NCI-H2029 (cell line): ENCODE measurements at regions not wholly inside any gene's neighbourhood (a gene's known extent, or its start where the extent isn't known, plus 50 kb on each side); places are given as distances from the start of the nearest gene placed in this dataset.

ENCODE experiments used
- DNase-seq: peaks from one replicate; lab custom pipeline; 2025; lab: John Stamatoyannopoulos, UW

DNA sequence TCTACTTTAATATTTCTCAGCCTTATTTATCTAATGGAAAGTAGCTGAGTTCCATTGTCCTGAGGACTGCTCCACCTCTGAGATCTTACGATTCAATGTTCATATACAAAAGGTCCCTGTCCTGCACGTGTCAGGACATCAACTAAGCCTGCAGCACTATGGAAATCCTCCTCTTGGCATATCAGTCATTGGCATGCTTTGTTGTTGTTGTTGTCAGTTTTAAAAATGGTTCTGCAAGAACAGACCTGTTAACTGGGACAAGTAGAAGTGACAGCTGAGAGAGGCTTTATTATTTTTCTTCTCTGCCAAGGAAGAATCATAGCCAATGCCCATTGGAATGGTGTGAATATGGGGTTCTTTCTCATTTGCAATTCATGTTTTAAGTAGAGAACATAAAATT lies 450.1 kb upstream of the PKDCC start:
- no peak for DNase-seq

DNA sequence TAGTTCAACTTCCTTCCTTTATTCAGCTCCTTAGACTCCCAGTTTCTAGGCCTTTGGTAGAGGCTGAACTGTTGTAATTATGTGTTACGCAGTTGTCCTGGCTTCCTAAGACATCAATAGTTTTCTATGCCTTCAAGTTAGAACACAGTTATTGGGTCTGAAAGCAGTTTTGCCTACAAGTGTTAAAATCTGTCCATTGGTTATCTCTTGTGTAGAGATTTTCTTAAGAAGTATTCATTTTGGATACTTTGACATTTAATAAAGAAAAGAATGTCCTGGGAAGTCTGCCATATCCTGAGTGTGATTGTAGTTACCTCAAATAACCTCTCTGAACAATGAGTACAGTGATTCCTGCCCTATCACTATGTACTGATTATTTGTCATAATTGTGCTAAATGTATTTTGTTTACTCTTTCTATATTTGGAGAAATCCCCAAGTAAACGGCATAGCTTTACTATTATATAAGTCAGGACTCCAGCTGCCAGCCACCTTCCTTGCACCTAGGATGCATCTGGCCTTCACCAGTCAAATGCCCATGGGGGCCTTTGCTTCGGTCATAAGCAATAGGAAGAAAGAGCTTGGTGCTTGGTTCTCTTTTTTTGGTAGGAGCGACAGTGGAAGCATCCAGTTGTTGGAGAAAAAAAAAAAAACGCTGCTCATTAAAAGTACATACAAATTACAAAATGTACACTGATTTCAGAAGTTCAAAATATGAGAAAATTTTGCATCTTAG lies 449.5 kb upstream of the PKDCC start:
- no peak for DNase-seq

DNA sequence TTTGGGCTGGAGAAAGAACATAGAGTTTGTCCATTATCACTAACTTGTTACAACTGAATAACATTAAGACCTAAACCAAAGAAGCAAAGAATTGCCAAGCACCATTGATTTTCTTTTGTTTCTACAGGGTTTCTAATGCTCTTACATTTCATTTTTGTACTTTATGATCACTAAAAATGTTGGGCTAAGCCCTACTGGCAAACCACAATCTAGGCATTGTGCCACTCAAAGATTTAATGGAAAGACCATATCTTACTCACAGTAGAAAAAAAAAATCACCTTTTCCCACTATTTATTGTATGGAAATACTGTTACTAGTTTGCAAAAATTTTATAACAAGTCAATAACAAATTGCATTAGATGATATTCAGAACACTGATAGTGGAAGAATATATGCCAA lies 447.4 kb upstream of the PKDCC start:
- DNase-seq, result no peak

DNA sequence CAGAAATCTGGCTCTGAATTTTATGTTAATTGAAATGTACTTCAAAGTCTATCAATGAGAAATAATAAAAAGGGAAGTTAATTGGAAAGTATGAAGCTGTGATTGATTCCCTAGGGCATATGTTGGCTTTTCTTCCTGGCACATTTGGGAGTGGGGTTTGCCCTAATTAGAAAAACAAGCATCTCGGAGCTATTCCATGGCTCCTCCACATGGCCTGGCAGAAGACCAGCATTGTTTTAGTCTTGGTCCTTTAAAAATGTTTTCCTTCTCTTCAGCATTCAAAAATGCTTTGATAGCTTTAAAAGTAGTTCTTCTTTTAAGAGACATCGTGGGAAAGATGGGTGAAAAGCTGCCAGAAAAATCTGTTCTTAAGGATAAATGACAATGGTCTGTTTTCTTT lies 445.5 kb upstream of the PKDCC start:
- DNase-seq, result no peak

DNA sequence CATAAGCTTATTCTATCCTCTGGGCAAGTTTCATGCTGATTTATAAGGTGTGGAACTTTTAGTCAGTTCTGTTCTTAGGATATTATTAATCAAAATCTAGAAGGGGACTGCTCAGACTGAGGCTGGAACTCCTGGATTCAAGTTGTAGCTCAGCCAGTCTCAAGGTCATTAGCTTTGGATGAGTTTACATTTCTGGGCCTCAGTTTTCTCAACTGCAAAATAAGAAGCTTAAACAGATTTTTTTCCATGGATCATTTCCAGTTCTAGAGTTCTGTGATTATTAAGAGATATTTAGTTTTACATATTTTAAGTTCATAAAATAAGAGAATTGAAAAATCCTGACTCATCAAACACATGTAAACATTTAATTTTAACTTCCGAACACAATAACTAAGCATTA lies 442.5 kb upstream of the PKDCC start:
- no peak for DNase-seq

DNA sequence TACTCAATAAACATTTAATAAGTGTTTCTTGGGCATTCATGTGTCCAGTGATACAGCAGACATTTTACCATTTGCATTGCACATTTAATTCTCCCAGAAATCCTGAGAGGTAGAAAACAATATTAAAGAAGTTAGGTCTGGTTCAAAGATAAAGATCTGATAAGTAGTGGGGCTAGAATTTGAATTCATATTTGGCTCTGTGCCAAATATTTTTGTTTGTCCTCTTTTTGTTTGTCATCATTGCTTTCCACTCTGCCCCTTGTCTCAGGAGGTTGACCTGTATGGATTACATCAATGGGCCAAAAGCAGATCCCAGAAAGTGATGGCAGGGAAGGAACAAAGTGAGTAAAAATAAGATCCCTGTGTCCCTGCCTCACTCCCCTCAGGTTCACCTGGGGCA lies 441.9 kb upstream of the PKDCC start:
- no peak for DNase-seq

DNA sequence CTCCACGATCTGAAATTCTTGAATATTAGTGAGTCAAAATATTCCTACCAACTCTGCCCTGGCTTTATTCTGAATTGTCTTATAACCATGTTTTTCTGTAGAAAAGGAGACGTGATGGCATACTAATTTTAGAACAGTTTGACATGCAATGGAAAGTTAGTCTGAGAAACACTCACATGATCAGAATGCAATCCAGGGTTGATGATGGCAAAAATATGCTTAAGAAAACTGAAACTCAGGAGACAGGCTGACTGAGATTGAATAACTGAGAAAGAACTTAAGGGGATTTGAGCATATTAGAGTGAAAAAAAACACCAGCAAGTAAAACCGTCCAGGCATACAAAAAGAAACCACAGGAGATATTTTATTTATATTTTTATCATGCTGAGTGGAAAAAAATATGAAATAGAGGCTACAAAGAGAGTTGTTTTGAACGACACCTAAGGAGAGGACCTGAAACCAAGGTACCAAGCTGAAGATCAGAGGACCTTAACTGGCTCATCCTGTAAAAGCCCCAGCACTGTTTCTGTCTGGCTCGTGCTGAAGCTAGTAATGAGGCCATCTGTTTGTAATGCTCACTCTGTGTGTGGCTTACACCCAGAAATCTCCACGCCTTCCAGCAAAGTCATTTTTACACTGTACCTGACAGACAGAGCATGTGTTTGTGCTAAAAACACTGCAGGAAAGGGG lies 437.2 kb upstream of the PKDCC start:
- DNase-seq, result no peak

DNA sequence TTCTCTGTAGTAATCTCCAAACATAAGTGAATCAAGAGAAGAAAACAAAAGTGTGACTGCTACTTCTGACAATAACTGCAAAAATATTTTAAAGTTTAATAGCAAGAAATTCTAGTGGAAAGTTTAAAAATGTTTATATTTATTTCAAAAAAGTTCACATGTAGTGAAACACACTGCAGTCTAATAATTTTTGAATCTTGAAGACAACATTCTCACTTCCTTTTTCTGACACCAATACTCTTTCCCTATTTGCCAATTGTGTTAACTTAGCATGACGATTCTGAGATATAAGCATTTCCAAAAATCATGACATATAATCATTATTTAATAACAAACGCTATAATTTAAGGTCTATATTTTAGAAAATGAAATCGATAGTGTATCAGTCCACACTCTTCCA lies 429.1 kb upstream of the PKDCC start:
- DNase-seq, result no peak

DNA sequence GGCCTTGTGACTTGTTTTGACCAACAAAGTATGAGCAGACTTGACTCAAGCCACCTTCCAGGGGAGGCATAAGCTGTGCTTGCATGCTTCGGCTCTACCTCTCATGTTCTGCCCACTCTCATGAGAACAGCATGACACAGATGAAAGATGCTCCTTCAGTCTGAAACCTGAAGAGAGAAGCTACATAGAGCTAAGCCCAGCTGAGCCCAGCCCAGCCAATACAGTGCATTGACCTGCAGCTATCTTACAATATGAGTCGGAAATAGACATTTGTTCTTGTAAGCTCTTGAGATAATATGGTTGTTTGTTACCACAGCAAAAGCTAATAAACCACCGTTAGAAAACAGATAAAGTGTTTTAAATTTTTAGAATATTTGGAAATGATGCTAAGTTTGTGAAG lies 426.7 kb upstream of the PKDCC start:
- no peak for DNase-seq

DNA sequence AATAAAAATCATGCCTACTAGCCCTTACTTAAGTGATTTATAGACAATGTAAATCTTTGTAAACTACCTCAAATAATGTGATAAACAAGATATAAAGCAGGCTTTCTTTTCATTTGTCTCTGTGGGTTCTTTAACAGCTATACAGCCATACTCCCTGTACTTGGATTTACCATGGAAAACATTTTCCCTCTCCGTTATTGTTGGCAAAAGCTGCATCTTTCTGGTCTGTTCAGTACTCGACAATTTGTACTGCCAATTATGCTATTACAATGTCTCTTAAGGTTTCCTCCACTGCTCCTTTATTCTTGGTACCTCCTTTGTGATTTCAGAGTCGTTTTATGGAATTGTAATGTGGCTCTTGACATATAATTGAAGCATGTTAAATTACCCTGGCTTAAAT lies 426.3 kb upstream of the PKDCC start:
- no peak for DNase-seq

DNA sequence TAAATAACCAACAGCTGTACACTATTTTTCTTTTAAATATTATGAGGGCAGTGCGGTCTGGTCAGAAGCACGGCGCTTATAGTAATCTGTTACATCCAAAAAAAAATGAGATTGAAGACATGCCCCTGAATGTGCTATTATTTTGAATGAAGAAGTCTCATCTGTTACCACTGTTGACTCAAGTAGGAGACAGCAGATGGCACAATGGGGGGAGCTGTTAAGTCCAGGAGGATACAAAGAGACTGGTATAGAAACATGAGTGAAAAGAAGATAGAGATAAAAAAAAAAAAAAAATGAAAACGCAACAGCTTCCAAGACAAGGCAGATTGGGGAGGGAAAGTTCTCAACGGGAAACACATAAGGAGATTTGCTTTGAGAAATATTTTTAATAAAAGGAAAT lies 425.5 kb upstream of the PKDCC start:
- DNase-seq, result no peak

DNA sequence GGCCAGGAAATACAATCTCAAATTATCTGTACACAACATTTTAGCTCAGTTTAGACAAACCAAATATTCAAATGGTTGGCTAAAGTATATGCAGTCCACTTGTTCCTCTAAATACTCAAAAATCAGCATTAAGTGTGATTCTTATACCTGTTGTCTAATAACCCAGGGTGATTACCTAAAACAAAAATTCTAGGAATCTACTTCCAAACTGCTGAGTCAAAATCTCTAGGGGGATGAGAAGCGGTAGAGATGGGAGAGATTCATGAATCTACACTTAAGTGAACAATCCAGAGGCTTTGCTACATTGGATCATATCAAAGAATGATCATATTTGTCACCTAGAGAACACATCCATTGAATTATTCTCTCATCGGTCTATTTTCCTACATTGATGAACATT lies 420.9 kb upstream of the PKDCC start:
- no peak for DNase-seq

DNA sequence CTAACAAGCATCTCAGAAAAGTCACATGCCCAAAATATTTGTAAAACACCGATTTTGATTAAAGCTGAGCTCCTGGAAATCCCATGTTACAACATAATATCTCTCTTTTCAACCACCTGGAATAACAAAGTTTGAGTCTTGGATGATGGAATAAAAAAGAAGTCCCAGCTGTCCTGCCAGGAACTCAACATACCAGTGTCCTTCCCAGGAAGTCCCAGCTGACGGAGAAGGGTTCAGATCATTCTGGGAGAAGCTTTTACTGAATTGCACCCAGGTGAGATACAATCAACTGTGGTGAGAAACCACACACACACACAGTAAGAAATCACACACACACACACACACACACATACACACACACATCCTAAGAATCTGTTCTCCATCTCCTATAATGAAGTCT lies 413.1 kb upstream of the PKDCC start:
- DNase-seq, result no peak

DNA sequence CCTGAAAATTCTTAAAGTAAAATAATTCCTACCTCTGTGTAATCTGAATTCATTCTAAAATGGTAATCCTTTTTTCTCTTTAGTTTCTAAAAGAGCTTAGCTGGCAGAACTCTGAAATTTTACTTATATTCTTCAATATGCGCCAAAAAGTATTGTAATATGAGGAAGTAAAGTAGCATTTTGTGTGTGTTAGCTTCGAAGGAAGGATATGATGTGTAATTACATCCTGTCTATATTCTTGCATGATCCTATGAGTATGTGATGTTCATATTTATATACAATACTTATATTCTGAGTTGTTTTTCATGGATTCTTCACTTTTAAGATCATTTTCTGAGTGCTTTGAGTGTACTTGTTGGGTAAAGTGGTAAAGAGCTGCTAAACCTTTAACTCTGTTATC lies 402.9 kb upstream of the PKDCC start:
- no peak for DNase-seq

DNA sequence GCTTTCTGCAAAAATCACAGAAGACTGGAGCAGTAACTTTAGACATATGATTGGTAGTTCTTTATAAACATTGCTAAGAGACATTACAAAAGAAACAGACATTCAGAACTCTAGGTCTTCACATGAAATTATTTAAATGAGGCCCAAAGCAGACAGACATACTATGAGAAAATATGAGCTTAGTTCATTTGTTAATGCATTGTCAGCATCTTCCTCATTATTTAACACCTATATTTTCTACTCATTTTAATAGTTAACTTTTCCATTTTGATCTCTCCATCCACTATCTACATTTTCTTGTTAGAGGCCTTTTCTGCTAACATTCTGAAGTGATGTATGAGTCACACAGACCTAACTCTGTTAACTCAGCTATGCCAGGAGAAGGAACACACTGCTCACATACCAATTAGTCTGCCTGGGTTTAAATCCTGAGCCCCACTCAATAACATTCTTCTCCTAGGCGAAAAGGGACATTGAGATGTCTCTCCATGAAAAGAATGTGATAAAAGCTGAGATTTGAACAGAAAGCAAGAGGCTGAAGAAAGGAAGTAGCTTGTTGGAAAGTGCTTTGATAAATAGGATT lies 400.3 kb upstream of the PKDCC start:
- no peak for DNase-seq

DNA sequence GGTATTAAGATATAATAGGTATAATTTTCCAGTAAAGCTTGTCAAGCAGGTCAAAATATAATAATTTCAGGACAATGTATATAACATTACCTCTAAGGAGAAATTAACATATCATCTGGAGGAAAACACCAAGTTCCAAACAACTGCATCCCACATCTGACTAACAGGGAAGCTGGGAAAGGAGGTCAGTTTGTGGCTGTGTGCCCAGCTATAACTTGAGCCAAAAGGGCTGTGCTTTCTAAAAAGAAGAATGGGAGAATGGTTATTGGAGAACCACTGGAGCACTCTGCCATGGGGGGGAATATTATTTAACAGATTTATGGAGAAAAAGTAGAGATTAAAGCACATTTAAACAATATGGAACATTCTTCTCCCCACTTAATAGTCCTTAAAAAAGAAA lies 390.6 kb upstream of the PKDCC start:
- DNase-seq, result no peak

DNA sequence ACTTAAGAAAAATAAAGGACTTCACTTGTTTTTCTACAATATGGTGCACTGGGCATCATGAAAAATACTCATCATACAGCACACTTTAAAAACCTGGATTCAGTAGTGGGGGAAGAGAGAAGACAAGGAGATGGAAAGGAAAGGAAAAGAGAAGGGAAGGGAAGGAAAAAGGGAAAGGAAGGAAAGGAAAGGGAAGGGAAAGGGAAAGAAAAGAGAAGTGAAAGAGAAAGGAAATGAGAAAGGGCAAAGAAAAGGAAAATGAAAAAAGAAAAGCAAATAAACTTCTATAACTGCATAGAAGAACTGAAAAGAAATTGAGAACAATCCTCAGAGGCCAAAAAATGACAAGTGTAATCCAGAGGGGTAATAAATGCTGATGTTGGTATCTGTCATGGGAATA lies 388.1 kb upstream of the PKDCC start:
- DNase-seq, result no peak

DNA sequence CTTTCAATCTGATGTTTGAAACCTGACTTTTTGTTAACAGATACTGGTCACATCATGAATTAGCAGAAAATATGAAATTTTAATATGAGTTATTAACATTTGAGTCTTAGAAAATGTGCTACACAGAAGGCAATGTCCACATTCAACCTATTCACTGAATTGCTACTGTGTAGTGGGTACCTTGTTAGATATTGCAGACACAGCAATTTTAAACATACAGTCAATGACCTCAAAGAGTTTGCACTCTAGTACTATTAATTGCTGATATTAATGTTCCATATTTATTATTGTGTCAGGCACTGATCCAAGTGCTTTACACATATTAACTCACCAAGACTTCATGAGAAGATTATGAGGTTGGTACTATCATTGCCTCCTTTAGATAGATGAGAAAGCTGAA lies 385.4 kb upstream of the PKDCC start:
- DNase-seq, result no peak

DNA sequence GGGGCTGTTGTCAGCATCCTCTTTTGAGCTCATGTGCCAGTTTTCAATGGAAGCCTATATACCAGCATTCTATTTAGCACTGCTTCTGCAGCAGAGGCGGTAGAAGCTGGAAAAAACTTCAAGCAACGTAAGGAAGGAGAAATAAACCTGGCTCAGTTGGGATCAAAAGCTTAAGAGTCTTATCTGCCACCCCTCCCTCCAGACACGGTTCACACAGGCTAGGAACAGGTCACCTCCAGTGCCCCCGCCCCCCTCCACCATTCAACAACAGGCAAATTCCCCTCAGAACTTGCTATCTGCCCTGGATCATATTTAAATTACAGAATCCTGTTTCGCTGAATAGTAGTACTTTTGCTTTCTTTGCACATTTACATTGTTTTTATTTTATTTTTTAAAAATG lies 384.8 kb upstream of the PKDCC start:
- no peak for DNase-seq

DNA sequence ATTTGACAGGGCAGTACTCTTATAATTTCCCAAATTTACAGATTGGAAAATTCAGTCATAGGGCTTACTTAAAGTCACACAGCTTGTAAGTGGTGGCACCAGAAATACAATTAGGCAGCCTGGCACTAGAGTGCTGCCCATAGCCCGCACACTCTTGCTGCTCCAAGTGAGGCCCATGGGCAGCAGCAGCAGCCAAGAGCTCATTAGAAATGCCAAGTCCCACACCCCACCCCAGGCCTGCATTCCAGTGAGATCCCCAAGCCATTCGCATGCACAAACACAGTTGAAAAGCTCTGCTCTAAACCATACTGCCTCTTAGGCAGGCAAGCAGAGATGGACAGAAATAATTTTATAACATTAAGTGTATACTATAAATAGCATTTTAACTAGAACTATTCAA lies 379.3 kb upstream of the PKDCC start:
- DNase-seq, result no peak

DNA sequence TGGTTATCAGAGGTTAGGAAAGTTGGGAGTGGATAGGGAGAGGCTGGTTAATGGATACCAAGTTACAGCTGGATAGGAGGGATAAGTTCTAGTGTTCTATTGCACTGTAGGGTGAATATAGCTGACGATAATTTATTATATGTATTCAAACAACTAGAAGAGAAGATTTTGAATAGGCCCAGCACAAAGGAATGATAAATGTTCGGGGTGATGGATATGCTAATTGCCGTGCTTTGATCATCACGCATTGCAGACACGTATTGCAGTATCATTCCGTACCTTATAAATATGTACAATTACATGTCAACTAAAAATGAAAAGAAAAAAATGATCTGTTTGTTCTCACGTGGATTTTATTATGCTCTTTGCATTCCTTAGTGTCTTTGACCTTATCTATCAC lies 369.2 kb upstream of the PKDCC start:
- no peak for DNase-seq

DNA sequence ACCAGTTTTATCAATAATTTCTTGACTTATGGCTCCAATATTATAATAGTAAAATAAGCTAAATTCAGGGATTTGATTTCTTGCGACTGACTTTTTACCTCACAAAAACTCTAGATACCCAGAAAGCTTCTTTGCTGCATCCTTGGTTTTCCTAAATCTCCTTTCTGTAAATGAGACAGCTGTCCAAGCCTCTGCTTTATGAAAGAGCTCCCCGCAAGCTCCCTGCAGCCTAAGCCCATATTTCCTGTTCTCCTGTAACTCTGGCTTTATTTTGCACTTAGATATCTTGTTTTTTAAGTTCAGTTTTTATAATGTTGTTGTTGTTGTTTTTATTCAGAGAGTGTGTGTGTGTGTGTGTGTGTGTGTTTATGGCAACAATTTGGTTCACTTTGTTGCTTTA lies 361.7 kb upstream of the PKDCC start:
- no peak for DNase-seq

DNA sequence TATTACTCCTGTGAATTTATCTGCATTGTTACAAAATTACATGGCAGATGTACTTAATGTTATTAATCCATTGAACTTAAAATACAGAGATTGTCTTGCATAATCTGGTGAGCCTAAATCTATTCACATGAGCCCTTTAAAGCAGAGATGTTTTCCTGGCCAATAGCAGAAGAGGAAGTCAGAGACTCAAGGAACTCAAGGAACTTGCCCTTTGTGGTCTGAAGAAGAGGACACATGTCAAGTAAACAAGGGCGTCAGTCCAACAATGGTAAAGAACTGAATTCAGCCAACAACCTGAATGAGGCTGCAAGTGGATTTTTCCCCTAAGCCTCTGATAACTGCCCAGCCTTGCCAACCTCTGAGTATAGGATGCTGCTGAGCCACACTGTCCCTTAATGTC lies 356.3 kb upstream of the PKDCC start:
- no peak for DNase-seq

DNA sequence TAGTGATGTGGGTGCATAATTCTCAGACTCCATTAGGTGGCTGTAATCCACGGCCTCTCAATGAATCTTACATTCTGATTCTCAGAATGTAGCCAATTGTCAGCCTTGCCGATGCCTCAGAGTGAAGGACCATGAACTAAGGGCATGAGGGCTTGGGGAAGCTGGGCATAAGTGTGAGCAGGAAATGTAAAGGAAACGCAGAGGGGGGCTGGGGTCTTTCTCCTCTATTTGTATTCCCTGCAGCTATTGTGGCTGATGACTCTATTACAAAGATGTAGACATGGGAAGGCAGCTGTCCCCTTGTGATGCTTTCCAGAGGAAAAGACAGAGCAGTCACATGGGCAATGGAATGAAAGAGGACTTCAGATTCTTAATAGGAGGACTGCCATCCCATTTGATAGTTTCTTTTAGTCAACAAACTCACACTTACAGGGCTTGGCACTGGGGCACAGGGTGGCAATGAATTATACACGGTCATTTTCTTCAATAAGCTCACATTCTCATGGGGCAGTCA lies 353.2 kb upstream of the PKDCC start:
- DNase-seq, result no peak
